NCI-H2107 treated with DMSO at 0.1 percent for 48 hours (cell line): ENCODE measurements at regions not wholly inside any gene's neighbourhood (a gene's known extent, or its start where the extent isn't known, plus 50 kb on each side); places are given as distances from the start of the nearest gene placed in this dataset.
"Not testable (repeated sequence)": the region's sequence is repeated elsewhere in the genome, so short reads cannot be mapped to it uniquely, and the experiment has no call there.

Source experiments
- DNase-seq: peaks from one replicate; lab custom pipeline; 2025; ENCODE audit not compliant: unreplicated experiment; lab: John Stamatoyannopoulos, UW

DNA sequence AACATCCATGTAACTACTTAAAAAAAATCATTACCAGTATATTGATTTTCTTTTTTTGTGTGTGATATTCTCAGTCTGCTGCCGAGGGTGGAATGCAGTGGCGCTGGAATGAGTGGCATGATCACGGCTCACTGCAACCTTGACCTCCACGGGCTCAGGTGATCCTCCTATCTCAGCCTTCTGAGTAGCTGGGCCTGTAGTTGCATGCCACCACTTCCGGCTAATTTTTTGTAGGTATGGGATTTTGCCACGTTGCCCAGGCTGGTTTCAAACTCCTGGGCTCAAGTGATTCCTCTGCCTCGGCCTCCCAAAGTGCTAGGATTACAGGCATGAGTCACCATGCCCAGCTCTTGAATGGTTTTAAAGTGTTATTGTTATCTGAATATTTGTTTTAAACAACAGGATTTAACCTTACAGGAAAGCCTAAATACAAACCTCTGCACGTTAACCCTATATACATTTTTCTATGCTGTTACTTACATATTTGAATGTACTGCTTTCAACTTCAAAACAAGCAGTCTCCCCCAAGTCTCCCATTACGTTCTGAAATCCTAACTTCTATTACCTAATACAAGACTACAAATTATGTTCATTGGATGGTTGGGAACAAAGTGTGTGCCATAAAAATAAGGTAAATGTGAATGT is 61.7 kb downstream of the KPNA2 start:
- DNase-seq: no peak

DNA sequence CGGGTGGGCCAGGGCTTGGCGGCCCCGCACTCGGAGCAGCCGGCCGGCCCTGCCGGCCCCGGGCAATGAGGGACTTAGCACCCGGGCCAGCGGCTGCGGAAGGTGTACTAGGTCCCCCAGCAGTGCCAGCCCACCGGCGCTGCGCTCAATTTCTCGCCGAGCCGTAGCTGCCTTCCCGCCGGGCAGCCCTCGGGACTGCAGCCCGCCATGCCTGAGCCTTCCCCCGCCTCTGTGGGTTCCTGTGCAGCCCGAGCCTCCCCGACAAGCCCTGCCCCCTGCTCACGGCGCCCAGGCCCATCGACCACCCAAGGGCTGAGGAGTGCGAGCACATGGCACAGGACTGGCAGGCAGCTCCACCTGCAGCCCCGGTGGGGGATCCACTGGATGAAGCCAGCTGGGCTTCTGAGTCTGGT is 63.8 kb downstream of the KPNA2 start:
- not testable (repeated sequence) for DNase-seq

DNA sequence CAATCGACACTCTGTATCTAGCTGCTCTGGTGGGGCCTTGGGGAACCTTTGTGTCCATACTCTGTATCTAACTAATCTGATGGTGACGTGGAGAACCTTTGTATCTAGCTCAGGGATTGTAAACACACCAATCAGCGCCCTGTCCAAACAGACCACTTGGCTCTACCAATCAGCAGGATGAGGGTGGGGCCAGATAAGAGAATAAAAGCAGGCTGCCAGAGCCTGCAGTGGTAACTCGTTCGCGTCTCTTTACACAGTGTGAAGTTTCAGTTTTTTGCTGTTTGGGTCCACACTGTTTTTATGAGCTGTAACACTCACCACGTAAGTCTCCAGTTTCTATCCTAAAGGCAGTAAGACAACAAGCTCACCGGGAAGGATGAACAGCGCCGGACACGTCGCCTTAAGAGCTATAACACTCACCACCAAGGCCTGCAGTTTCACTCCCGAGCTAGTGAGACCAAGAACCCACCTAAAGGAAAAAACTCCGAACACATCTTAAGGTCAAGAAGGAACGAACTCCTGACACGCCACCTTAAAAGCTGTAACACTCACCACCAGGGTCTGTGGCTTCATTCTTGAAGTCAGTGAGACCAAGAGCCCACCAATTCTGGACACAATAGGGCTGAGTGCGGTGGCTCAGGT is 64.6 kb downstream of the KPNA2 start:
- no peak for DNase-seq

DNA sequence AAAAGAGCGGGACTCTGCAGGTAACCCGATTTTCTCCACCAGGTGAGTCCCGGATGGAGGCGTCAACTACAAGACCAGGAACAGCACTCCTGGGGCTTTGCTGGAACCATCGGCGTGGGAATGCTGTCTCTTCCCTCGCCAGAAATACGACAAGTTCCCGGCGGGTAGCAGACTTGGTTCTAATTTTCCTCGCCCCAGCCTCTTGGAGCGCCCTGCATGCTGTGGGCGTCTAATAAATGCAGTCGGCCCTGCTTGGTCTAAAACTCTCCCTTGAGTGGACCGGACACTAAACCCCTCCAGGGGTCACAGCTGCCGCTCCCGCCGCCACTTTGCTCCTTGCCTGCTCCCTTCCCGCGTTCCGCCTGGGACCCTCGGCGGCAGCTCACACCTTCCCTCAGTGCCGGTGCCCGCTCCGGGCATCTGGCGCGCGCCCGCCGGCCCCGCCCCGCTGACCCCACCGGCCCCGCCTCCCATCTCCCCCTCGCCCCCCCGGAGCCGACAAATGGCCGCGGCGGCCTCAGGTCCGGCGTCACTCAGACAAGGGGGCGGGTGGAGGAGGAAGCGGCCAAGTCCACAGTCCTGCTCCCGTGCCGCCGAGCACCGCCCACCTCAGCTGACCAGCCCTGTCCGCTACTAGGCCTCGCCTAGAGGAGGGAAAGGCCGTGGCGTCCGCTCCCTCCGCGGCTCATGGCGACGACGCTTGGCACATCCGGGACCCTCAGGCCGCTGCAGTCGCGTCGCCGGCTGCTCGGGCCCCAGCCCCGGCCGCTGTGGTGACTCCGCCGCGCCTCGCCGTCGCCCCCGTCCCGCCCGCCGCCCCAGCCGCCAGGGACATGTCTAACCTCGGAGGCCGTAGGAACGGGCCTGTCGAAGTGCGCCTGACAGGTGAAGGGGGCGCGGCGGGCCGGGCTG is 65.8 kb downstream of the KPNA2 start:
- DNase-seq: peak; percentile 33

DNA sequence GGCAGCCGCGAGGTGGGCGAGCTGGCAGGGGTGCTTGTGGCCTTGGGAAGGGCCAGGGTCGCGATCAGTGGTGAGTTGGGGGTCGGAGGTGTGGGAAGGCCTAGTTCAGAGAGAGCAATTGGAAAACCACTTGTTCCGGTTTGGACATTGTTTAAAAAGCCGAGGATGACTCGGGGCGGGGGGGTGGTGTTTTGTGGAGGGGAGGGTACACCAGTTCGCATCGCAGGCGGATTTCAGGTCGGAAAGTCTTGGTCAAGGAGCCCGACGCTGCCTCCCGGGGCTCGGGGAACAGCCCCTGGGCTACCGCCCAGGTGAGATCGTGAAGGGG is 66.4 kb downstream of the KPNA2 start:
- DNase-seq: no peak

DNA sequence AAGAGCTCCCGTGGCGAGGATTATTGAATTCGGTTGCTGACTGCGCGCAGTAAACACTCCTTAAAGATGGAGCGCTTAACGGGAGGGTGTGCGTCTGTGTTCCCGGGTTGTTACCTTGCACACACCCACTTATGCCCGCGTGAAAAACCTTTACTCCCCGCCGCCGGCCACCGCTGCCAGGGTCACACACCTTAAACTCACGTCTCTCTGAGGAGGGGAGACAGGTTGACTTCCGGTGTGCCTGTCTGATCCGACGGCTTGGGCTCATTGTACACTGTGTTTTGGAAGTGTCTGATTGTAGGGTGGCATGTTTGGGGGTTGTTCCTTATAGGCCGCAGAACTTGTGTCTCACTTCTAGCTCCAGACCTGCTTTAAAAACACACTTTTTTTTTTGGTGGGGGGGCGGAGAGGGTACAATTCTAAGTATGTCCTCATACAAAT is 66.8 kb downstream of the KPNA2 start:
- no peak for DNase-seq

DNA sequence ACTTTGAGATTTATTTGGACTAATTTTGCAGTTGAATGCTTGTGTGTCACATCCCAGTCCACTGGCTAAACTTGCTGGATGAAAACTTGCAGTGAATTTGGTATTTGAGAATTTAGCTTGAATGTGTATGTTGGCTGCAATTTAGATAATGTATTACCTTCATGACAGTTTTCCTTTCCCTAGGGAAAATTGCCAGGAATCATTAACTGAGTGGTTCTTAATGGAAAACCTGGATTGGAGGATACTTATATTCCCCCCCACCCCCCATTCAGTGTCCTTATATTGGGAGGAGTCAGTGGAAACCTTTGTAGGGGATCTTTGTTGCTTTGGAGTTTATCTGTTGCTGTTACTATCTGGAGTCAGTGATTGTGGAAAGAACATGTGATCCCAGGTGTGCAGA is 67.6 kb downstream of the KPNA2 start:
- DNase-seq: no peak

DNA sequence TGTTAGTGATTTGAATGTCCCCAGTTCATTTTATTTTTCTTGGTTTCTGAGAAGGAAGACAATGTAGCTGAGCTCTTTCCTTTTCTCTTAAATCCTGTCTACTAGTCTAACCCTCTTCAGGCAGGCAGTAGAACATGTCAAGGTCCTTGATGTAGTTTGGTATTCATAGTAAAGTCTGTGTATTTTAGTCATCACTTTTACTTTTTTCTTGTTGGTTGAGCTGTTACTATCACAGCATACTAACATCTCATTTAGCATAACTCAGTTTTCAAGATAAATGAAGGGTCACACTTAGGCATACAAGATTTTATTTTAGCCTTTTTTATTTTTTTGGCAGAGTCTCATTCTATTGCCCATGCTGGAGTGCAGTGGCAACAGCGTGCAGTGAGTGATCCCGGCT is 70.5 kb downstream of the KPNA2 start:
- DNase-seq: no peak

DNA sequence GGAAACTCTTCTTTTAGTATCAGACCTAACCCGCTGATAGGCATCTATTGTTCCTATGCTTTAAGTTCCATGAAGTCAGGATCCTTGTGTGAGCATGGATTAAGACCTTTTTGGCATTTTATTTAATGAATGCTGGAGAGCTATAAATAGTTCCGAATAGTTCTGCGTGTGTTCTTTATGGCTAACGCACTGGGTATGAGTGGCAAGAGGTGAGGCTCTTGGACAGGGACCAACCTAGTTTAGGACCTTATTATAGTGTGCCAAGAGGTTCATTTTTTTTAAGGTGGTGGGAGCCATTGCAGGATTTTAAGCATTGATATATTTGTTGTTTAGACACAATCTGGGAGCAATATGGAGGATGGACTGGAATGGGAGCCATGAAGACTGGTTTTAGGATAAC is 71.8 kb downstream of the KPNA2 start:
- DNase-seq: no peak

DNA sequence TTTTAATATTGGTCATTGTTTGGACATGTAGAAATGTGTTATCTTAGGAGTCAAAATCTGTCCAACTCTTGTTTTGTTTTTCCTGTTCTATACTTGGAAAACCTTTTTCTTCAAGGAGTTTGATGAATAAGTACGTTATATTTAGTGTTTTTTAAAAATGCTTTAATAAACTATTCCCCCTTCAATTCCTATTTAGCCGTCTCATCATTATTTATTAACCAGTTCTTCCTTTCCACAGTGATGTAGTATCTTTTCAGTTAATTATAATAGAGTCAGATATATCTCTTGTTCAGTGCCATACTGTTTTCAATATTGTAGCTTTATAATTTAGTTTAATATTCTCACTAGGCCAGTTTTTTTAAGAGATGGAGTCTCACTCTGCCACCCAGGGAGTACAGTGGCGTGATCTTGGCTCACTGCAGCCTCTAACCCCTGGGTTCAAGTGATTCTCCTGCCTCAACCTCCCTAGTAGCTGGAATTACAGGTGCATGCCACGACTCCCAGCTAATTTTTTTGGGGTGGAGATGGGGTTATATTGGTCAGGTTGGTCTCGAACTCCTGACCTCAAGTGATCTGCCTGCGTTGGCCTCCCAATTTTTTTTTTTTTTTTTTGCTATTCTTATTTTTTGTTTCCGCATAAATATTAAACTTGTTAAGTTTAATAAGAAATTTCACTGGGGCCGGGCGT is 72.9 kb downstream of the KPNA2 start:
- no peak for DNase-seq

DNA sequence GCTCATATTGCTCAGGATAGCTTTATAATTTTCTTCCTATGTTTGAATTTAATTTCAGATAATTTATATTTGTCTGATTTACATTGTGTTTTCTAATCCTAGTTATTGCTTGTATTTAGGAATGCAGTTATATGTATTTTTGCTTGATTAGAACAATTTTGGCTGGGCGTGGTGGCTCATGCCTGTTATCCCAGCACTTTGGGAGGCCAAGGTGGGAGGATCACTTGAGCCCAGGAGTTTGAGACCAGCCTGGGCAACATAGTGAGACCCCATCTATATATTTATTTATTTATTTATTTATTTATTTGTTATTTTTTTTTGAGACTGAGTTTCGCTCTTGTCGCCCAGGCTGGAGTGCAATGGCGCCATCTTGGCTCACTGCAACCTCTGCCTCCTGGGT is 73.9 kb downstream of the KPNA2 start:
- DNase-seq: not testable (repeated sequence)

DNA sequence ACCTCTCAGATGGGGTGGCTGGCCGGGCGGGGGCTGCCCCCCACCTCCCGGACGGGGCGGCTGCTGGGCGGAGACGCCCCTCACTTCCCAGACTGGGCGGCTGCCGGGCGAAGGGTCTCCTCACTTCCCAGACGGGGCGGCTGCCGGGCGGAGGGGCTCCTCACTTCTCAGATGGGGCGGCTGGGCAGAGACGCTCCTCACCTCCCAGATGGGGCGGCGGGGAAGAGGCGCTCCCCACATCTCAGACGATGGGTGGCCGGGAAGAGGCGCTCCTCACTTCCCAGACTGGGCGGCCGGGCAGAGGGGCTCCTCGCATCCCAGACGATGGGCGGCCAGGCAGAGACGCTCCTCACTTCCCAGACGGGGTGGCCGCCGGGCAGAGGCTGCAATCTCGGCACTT is 80.7 kb downstream of the KPNA2 start:
- DNase-seq: not testable (repeated sequence)

DNA sequence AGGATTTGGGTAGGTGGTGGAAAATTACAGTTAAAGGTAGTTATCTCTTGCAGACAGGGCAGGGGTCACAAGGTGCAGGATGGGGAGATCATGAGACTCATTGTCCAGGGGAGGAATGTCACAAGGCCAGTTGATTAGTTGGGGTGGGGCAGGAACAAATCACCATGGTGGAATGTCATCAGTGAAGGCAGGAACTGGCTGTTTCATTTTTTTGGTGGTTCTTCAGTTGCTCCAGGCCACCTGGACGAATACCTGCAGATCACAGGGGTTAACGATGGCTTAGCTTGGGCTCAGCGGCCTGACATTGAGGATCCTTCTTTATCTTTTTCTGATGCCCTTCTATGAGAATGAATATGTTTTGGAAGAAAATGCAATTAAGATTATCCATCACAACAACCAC is 87.1 kb downstream of the KPNA2 start:
- no peak for DNase-seq

DNA sequence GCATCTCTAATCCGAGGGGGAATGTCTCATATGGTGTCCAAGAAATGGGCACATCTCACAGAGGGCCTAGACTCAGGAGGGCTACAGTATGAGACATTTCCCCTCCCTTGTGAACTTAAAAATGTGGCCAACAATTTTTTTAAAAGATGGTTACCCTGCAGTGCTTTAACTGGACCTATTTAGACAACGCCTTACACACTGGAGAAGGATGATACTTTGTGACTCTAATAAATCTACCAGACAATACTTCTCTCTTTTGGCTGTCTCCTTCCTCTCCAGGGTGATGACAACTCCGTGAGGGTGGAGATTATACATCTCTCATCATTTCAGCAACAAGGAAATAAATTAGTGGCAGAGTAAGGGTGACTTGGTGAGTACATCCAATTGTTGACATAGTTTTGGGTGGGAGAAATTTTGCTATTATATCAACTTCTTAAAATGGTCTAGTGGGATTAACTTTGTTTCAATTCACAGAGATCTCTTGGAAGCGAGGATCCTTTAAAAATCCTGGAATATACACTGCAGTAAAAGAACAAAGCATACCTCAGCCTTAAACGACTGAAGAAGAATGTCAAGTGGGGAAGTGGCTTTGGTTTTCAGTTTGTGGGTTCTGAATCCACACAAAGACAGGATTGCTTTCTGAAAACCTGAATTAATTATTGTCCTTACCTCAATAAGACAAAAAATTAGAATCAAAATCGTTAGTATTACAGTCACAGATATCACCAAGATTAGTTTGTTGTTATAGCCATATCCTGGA is 89.8 kb downstream of the KPNA2 start:
- DNase-seq: no peak

DNA sequence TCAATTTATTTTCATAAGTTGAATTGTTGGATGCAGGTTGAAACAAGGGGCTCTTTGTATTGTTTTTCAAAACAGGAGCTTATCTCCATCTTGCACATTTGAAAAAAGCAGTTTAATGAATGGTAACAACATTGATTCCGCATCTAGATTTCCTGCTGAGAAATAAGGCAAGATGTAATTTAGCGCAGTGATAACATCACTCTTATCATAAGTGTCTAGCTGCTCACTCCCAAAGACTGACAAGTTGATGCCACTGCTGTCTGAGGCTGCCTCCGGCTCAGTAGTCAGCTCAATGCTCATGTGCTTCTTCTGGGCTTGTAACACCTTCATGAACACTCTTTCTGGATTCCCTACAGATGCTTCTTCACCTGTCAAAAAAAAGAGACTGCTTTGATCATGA is 92.4 kb downstream of the KPNA2 start:
- DNase-seq: no peak

DNA sequence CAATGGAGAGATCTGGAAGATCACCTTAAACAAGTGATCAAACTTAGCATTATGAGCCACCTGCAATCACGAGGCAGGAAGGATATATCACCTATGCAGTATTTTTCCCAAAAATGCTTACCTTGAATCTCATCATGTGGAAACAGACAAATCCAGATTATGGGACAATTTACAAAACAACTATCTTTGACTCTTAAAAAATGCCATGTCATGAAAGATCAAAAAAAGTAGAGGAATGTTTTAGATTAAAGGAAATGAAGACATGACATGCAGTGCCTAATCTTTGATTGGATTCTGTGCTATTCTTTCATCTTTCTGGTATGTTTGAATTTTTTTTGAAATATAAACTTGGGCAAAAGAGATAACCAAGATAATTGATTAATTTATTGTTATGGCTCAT is 95.9 kb downstream of the KPNA2 start:
- DNase-seq: no peak

DNA sequence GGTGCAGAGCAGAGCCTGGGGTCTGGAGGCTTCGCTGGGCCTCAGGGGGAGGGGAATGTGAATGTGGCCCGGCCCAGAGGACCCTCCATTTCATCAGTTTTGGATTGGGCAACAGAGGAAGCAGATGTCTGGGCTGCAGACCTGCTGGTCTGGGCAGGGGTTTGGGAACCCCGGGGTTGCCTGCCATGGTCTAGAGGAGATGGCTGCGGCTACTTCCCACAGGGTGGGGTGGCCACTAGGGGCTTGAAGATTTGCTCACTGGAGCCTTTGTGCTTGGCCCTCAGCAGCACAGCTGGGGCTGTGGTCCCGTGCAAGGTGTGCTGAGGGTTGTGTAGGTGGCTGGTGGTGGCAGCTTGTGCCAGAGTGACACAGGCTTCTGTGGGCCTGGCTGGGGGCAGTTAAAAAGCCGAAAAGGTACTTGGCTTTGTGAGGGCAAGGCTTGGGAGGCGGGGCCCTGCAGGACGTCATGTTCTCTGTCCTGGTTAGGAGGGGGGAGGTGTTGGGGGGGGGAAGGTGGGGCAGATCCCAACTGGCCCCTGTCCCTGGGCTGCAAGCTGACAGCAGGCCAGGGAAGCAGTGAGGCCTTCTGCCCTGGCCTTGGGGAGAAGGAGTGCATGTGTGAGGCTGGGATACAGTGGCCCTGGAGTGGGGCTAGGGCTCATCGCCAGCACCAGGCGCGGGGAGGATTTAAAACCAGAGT is 98.0 kb downstream of the KPNA2 start:
- no peak for DNase-seq

DNA sequence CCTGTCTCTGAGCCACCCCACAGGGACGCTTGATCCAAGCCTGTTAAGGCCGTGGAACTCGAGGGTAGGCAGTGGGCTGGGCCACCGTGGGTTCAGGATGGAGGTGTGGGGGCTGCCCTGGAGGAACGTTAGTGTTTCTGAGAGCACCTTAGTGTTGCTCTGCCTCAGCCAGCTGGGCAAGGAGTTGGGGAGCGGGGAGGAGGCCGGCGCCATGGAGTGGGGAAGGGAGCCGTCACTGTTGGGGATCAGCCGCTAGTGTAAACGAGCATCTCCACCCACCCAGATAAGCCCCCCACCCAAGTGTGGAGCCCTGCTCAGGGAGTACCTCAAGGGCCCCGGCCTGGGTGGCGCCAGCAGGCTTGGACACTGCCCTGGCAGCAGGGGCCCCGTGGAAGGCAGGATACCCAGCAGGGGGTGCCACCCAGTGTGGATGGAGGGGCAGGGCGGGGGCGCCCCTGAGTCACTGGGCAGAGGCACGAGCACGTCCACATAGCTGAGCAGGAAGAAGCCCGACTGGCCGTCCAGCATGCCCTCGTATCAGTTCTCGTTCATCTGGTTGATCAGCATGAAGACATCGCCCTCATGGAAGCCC is 98.6 kb downstream of the KPNA2 start:
- no peak for DNase-seq

DNA sequence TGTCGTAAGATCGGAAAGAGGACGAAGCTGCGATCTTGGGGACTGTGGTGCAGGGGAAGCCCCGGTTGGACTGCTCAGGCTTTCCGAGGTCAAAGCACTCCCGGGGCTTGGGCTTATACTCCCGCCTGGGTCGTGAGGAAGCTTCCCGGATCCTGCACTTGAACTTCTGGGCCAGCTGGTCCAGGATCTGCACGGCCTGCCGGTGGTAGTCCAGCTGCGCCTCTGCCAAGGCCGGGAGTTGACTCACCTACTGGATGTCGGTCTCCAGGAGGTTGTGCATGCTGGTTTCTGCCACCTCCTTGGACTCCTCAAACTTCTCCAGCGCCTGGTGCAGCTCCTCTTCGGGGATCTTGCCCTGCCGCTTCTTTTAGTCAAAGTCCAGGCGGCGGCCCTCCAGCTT is 99.2 kb downstream of the KPNA2 start:
- no peak for DNase-seq
